Endothelial cell of umbilical vein (primary cell): ENCODE measurements at regions not wholly inside any gene's neighbourhood (a gene's known extent, or its start where the extent isn't known, plus 50 kb on each side); places are given as distances from the start of the nearest gene placed in this dataset.
"Not testable (repeated sequence)": the region's sequence is repeated elsewhere in the genome, so short reads cannot be mapped to it uniquely, and the experiment has no call there.

Experiments
- BruUV-seq: library from RNA; stranded (reverse); fragments of 400-500 nt; replicated peaks from 2 replicates; lab custom pipeline; 2021; lab: Mats Ljungman, UMichigan
- CTCF ChIA-PET: fragments of 300-600, 350-600 bp; sonication (Branson Sonifier 250); formaldehyde crosslinking; loops from one replicate; lab custom pipeline; 2021; ENCODE audit warnings: antibody characterized with exemption, inconsistent platforms; lab: Charles Lee
- POLR2A ChIA-PET: fragments of 300-600, 350-600 bp; sonication (Branson Sonifier 250); formaldehyde crosslinking; loops from one replicate; lab custom pipeline; 2021; ENCODE audit warnings: antibody characterized with exemption, inconsistent platforms; lab: Charles Lee
- DNase-seq: peaks from one replicate; pipeline ENCODE4 v3.0.0-alpha.2; 2011; ENCODE audit warnings: low read depth, low spot score
- FAIRE-seq: peaks from 2 replicates; lab custom pipeline; 2011; peaks lifted over from hg19 to GRCh38; lab: Jason Lieb, UNC
- H2AFZ ChIP-seq: 2 replicates; pipeline ENCODE4 v1.6.0; 2012; ENCODE audit warnings: low read depth, low read length, control low read depth, inconsistent platforms
- H3K27ac ChIP-seq: 2 replicates; pipeline ENCODE4 v1.5.1; 2011; ENCODE audit warnings: low read depth, mild to moderate bottlenecking, control low read depth, low read length, moderate library complexity; ENCODE audit not compliant: insufficient read depth
- H3K27me3 ChIP-seq, 2 experiments: 2 replicates each; pipeline versions ENCODE4 v1.6.0 to v1.6.1; 2011; ENCODE audit warnings: low read length in 2 of 2, mixed read lengths in 1 of 2; ENCODE audit not compliant: control insufficient read depth in 2 of 2, insufficient read depth in 2 of 2
- H3K36me3 ChIP-seq, 2 experiments: 2 replicates in 1 of 2; 3 replicates in 1 of 2; pipeline ENCODE4 v1.5.1; 2011; ENCODE audit warnings: low read length in 2 of 2, mild to moderate bottlenecking in 1 of 2, moderate library complexity in 1 of 2; ENCODE audit not compliant: control insufficient read depth in 2 of 2, insufficient read depth in 2 of 2; ENCODE audit errors: extremely low read depth in 1 of 2
- H3K4me1 ChIP-seq: 3 replicates; pipeline ENCODE4 v1.5.1; 2011; ENCODE audit warnings: mild to moderate bottlenecking, low read length; ENCODE audit not compliant: control insufficient read depth, insufficient read depth; ENCODE audit errors: extremely low read depth
- H3K4me2 ChIP-seq: 2 replicates; pipeline ENCODE4 v1.6.1; 2011; ENCODE audit warnings: low read length, control low read depth, mixed read lengths; ENCODE audit not compliant: insufficient read depth
- H3K4me3 ChIP-seq, 3 experiments: fragments of 200-600 bp in 1 of 3; sonication (generic), shearing (Covaris generic) in 1 of 3; replicated peaks in 1 of 3; 2 replicates each; pipeline ENCODE4 v1.5.1; 2011 to 2016; ENCODE audit warnings: control low read depth in 3 of 3, low read length in 3 of 3, mild to moderate bottlenecking in 2 of 3, inconsistent platforms in 1 of 3, low read depth in 1 of 3, moderate library complexity in 1 of 3; ENCODE audit not compliant: insufficient read depth in 1 of 3
- H3K79me2 ChIP-seq: 2 replicates; pipeline ENCODE4 v1.6.0; 2012; ENCODE audit warnings: low read length, inconsistent platforms; ENCODE audit not compliant: control insufficient read depth, insufficient read depth
- H3K9ac ChIP-seq: replicated peaks from 2 replicates; pipeline ENCODE3; 2011; ENCODE audit warnings: low read length, control low read depth; ENCODE audit not compliant: insufficient read depth; ENCODE audit errors: extremely low read depth
- H3K9me1 ChIP-seq: replicated peaks from 3 replicates; pipeline ENCODE4 v1.6.0; 2011; ENCODE audit warnings: mild to moderate bottlenecking, low read length; ENCODE audit not compliant: control insufficient read depth, insufficient read depth; ENCODE audit errors: extremely low read depth
- H3K9me3 ChIP-seq: replicated peaks from 2 replicates; pipeline ENCODE4 v1.5.1; 2012; ENCODE audit warnings: low read length, inconsistent platforms; ENCODE audit not compliant: control insufficient read depth, insufficient read depth
- H4K20me1 ChIP-seq: replicated peaks from 2 replicates; pipeline ENCODE3; 2011; ENCODE audit warnings: mild to moderate bottlenecking, low read length; ENCODE audit not compliant: control insufficient read depth, insufficient read depth; ENCODE audit errors: extremely low read depth
- dilution Hi-C: fragments of 300-500 bp; cut with MboI; formaldehyde crosslinking; loops from one replicate; pipeline ENCODE4 v1.15.0; 2019; ENCODE audit warnings: low sequenced_read_pairs; ENCODE audit not compliant: extremely low pct_ligation_motif_present
- intact Hi-C: fragments of 100-400 bp; cut with micrococcal nuclease; formaldehyde crosslinking; loops from one replicate; pipeline ENCODE4 v1.10.0; 2022

GRCh38 chr15:24202297-24202696, 473.3 kb upstream of the NPAP1 start:
- H3K4me2 ChIP-seq, POLR2A ChIA-PET, intact Hi-C loops, H3K27me3 ChIP-seq, H3K27ac ChIP-seq, H2AFZ ChIP-seq, CTCF ChIA-PET, FAIRE-seq, BruUV-seq, H3K36me3 ChIP-seq, H3K4me1 ChIP-seq, H3K9me3 ChIP-seq, H3K4me3 ChIP-seq, H3K9me1 ChIP-seq, dilution Hi-C loops, DNase-seq, H3K79me2 ChIP-seq, H3K9ac ChIP-seq, H4K20me1 ChIP-seq: not testable (repeated sequence)

DNA sequence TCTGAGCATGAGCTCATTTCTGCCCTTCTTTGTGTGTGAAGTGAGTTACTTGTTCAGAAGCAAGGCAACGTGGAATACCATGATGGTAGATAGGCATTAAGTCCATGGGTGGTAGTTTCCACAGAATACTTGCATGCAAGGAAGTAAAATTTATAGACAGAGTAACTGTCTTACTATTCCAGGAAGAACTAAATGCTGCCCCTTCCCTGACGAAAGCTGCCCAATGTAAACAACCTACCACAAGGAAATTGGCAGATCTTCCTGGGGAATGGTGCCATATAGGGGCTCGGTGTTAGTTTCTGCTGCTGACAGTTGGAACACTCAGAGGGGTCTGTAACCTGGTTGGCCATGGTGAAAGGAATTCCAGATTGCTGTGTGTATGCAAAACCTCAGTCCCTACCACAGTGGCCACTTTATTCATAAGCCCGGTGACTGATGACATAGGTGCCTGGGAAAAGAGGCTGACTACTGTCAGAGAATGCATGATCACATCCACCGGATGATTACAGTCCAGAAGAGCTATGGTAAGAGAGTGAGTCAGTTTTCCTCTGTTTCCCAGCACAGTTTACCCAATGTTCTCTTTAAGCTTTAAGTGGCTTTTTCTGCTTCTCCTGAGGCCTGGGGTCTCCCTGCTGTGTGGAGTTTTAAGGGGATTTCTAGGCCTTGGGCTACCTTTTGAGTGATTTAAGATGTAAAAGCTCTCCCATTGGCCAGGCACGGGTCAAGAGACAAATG, 463.7 kb upstream of the NPAP1 start:
- H3K36me3 ChIP-seq, BruUV-seq, H3K9ac ChIP-seq, H3K9me1 ChIP-seq, H3K4me3 ChIP-seq, H3K27me3 ChIP-seq, intact Hi-C loops, H3K79me2 ChIP-seq, FAIRE-seq, H3K27ac ChIP-seq, H4K20me1 ChIP-seq, H3K4me2 ChIP-seq, DNase-seq, POLR2A ChIA-PET, H2AFZ ChIP-seq, CTCF ChIA-PET, H3K4me1 ChIP-seq, H3K9me3 ChIP-seq, dilution Hi-C loops: not testable (repeated sequence)
